ENCODE measurements at regions not wholly inside any gene's neighbourhood (a gene's known extent, or its start where the extent isn't known, plus 50 kb on each side); places are given as distances from the start of the nearest gene placed in this dataset.

- TF ChIP-seq EZH2 (IDR thresholded peaks at IDR 0.05; ENCODE audit: borderline replicate concordance, low read depth, low read length, severe bottlenecking) (no peak), CTCF (IDR thresholded peaks at IDR 0.05; ENCODE audit: borderline replicate concordance, extremely low read depth, low read length, poor library complexity, severe bottlenecking) (no peak)
Measured at GRCh38 chr2:107136733-107137132, 250.8 kb upstream of the ST6GAL2 start.
